Activated CD8-positive, alpha-beta T cell treated with anti-CD3 and anti-CD28 coated beads for 36 hours (primary cell): ENCODE measurements at regions not wholly inside any gene's neighbourhood (a gene's known extent, or its start where the extent isn't known, plus 50 kb on each side); places are given as distances from the start of the nearest gene placed in this dataset.

Experiments used
- ATAC-seq: fragments of 200-7000 bp; cut with Tn5 transposase; one replicate; pipeline ENCODE4 v1.10.0; 2021; ENCODE audit warnings: mild to moderate bottlenecking, moderate library complexity
- CTCF ChIA-PET: fragments of 350-600 bp; sonication (Branson Sonifier 250); formaldehyde crosslinking; loops from one replicate; lab custom pipeline; 2021; ENCODE audit warnings: antibody characterized with exemption; lab: Charles Lee
- POLR2A ChIA-PET: fragments of 350-600 bp; sonication (Branson Sonifier 250); formaldehyde crosslinking; loops from one replicate; lab custom pipeline; 2021; ENCODE audit warnings: antibody characterized with exemption; lab: Charles Lee
- DNase-seq: peaks from one replicate; pipeline ENCODE4 v3.0.0-alpha.2; 2020
- H3K27ac Mint-ChIP-seq: one replicate; pipeline ENCODE4 v1.8.0; 2021; ENCODE audit warnings: mild to moderate bottlenecking, mixed read lengths
- H3K27me3 Mint-ChIP-seq: one replicate; pipeline ENCODE4 v1.8.0; 2021; ENCODE audit warnings: mixed read lengths
- H3K36me3 Mint-ChIP-seq: one replicate; pipeline ENCODE4 v1.8.0; 2021; ENCODE audit warnings: low read depth, mixed read lengths
- H3K4me1 Mint-ChIP-seq: one replicate; pipeline ENCODE4 v1.8.0; 2021; ENCODE audit warnings: low read depth, mixed read lengths
- H3K4me3 Mint-ChIP-seq: one replicate; pipeline ENCODE4 v1.8.0; 2021; ENCODE audit warnings: mild to moderate bottlenecking, moderate library complexity, mixed read lengths
- H3K9me3 Mint-ChIP-seq: one replicate; pipeline ENCODE4 v1.8.0; 2021; ENCODE audit warnings: mixed read lengths
- intact Hi-C: fragments of 100-400 bp; cut with micrococcal nuclease; formaldehyde crosslinking; loops from one replicate; pipeline ENCODE4 v1.10.0; 2022
- TF ChIP-seq, protein P1 (sequence below): fragments of 200-600 bp; IDR thresholded peaks from one replicate; pipeline ENCODE4 v1.8.0; 2022; ENCODE audit warnings: antibody characterized with exemption, mild to moderate bottlenecking

DNA sequence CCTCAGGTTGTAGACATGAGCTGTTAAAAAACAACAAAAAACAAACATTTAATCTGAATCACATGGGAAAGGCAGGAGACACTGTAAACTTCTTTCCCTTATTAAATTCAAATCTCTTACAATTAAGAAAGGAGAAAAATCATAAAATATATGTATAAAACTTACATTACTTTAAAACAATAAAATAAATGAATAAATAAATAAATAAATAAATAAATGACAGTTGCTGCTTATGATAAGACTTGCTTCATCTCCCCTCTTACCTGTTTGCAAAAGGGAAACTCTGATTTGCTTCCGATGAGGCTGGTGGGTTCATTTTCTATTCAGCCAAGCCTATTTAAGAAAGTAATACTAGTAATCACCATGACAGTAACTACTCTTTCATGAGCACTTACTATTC is 353.4 kb upstream of the TBL1XR1 start:
- ChIA-PET CTCF (no interaction called here), POLR2A (no interaction called here)
- DNase-seq (no peak), ATAC-seq (no peak)
- Mint-ChIP-seq H3K36me3 (no peaks in the 10 kb centered on the region), H3K4me1 (peaks cover 60% of the 10 kb centered on the region), H3K9me3 (no peaks in the 10 kb centered on the region), H3K4me3 (no peak overlapping the region), H3K27me3 (no peaks in the 10 kb centered on the region), H3K27ac (peak overlapping the region; percentile 74)
- intact Hi-C loops = no loop called here
- TF ChIP-seq, protein P1, sequence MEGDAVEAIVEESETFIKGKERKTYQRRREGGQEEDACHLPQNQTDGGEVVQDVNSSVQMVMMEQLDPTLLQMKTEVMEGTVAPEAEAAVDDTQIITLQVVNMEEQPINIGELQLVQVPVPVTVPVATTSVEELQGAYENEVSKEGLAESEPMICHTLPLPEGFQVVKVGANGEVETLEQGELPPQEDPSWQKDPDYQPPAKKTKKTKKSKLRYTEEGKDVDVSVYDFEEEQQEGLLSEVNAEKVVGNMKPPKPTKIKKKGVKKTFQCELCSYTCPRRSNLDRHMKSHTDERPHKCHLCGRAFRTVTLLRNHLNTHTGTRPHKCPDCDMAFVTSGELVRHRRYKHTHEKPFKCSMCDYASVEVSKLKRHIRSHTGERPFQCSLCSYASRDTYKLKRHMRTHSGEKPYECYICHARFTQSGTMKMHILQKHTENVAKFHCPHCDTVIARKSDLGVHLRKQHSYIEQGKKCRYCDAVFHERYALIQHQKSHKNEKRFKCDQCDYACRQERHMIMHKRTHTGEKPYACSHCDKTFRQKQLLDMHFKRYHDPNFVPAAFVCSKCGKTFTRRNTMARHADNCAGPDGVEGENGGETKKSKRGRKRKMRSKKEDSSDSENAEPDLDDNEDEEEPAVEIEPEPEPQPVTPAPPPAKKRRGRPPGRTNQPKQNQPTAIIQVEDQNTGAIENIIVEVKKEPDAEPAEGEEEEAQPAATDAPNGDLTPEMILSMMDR = no peak

DNA sequence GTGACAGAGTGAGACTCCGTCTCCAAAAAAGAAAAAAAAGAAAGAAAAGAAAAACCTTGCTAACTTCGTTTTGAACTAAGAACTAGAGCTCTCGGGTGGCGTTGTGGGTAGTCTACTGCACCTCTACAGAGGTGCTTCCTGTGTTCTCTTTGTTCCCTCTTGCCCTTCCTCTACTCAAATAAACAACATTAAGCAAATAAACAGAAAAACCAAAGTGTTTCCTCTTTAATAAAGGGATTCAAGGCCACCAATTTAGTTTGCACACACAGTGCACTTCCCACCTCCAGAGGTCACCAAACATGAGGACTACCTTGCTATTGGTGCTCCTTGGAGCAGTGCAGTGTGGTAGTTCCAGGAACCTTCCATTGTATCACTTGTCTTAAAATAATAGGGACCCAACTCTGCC is 354.2 kb upstream of the TBL1XR1 start:
- intact Hi-C loops = no loop called here
- no peaks in the 10 kb centered on the region for H3K36me3 Mint-ChIP-seq
- TF ChIP-seq, protein P1 = no peak
- peaks cover 59% of the 10 kb centered on the region for H3K4me1 Mint-ChIP-seq
- CTCF ChIA-PET = interaction anchor here (1.1 kb wide), 1 partner anchor 92 kb away, joined by 3 read pairs; no protein-coding TSS in a partner anchor
- H3K27me3 Mint-ChIP-seq = no peaks in the 10 kb centered on the region
- H3K9me3 Mint-ChIP-seq = no peaks in the 10 kb centered on the region
- H3K27ac Mint-ChIP-seq = peak overlapping the region; percentile 74
- POLR2A ChIA-PET = no interaction called here
- DNase-seq = peak; percentile 22
- peak overlapping the region; percentile 17 for H3K4me3 Mint-ChIP-seq
- ATAC-seq = peak; percentile 66

DNA sequence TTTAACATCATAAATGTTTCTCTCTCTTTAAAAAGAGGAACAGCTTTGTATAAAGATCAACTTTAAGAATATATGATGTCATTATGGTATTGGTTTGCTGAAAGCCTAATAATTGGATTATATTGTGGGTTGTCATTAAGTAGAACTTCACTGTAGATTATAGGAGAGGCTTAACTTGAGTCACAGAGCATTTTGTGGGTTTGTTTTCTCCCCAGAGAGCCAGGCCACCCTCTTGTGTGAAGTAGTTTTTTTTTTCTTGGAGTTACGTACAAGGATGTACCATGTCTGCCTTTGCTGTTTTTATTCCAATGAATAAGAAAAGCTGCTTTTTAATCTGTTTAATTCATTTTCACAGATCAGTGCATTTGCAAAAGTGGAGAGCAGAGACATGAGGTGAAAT is 354.8 kb upstream of the TBL1XR1 start:
- H3K4me3 Mint-ChIP-seq = no peak overlapping the region
- no peak for ATAC-seq
- POLR2A ChIA-PET = no interaction called here
- CTCF ChIA-PET = interaction anchor here (1.1 to 1.5 kb wide), 2 partner anchors 16 to 91 kb away, joined by 3 read pairs; no protein-coding TSS in a partner anchor
- no peak for DNase-seq
- no peaks in the 10 kb centered on the region for H3K27me3 Mint-ChIP-seq
- H3K36me3 Mint-ChIP-seq = no peaks in the 10 kb centered on the region
- H3K27ac Mint-ChIP-seq = no peak overlapping the region
- TF ChIP-seq, protein P1 = no peak
- H3K9me3 Mint-ChIP-seq = no peaks in the 10 kb centered on the region
- peaks cover 58% of the 10 kb centered on the region for H3K4me1 Mint-ChIP-seq
- intact Hi-C loops = no loop called here

DNA sequence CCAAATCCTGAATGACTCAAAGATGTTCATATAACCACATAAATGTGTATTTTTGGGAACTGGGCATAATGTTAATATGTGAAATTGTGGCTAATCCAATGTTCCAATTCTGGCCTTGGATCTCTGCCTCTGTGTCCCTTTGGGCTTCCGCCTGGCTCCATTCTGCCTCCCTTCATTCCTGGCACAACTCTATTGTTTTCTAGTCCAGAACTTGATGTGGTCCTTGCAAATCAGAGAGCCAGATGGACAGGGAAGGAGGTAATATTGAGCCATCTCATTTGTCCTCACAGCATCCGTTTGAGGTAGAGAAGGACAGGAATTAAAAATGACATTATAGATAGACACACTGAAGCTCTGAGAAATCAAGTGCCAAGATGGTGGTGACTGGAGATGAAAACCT is 355.7 kb upstream of the TBL1XR1 start:
- Mint-ChIP-seq H3K9me3 (no peaks in the 10 kb centered on the region), H3K27ac (no peak overlapping the region), H3K4me3 (no peak overlapping the region), H3K27me3 (no peaks in the 10 kb centered on the region), H3K36me3 (no peaks in the 10 kb centered on the region), H3K4me1 (peaks cover 54% of the 10 kb centered on the region)
- ChIA-PET CTCF (interaction anchor here (1.0 to 1.5 kb wide), 3 partner anchors 14 to 19 kb away, joined by 3 read pairs; no protein-coding TSS in a partner anchor), POLR2A (interaction anchor here (1.5 kb wide), 1 partner anchor 28 kb away, joined by 3 read pairs; no protein-coding TSS in a partner anchor)
- TF ChIP-seq, protein P1 = no peak
- intact Hi-C loops = no loop called here
- DNase-seq (no peak), ATAC-seq (no peak)

DNA sequence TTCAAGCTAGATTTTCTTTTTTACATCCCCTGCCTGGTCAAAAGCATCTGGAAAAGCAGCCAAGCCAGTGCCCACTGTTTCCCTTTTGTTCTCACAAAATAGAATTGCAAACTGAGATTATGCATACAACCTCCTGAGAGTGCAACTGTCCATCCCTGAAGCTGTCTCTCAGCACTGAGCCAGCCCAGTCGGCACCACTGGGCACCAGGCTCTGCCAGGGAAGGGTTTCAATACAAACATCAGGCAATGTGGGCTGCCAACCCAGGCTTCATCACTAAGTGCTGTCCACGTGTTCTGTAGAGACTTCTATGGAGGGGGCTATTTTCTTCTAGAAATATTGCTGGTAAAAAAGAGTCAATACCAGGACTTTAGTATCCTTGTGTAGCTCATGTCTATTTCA is 356.3 kb upstream of the TBL1XR1 start:
- CTCF ChIA-PET = interaction anchor here (1.0 to 1.5 kb wide), 3 partner anchors 14 to 19 kb away, joined by 3 read pairs; no protein-coding TSS in a partner anchor

More for the DNA sequence above, 356.3 kb upstream of the TBL1XR1 start:
- DNase-seq (no peak), ATAC-seq (no peak)
- TF ChIP-seq, protein P1 = no peak
- H3K4me3 Mint-ChIP-seq = no peak overlapping the region
- POLR2A ChIA-PET = interaction anchor here (1.5 kb wide), 1 partner anchor 28 kb away, joined by 3 read pairs; no protein-coding TSS in a partner anchor
- H3K4me1 Mint-ChIP-seq = peaks cover 51% of the 10 kb centered on the region
- no peak overlapping the region for H3K27ac Mint-ChIP-seq
- intact Hi-C loops = no loop called here
- H3K9me3 Mint-ChIP-seq = no peaks in the 10 kb centered on the region
- H3K36me3 Mint-ChIP-seq = no peaks in the 10 kb centered on the region
- H3K27me3 Mint-ChIP-seq = no peaks in the 10 kb centered on the region
